ENCODE measurements at regions not wholly inside any gene's neighbourhood (a gene's known extent, or its start where the extent isn't known, plus 50 kb on each side); places are given as distances from the start of the nearest gene placed in this dataset.
"Not testable (repeated sequence)": the region's sequence is repeated elsewhere in the genome, so short reads cannot be mapped to it uniquely, and the experiment has no call there.

DNA sequence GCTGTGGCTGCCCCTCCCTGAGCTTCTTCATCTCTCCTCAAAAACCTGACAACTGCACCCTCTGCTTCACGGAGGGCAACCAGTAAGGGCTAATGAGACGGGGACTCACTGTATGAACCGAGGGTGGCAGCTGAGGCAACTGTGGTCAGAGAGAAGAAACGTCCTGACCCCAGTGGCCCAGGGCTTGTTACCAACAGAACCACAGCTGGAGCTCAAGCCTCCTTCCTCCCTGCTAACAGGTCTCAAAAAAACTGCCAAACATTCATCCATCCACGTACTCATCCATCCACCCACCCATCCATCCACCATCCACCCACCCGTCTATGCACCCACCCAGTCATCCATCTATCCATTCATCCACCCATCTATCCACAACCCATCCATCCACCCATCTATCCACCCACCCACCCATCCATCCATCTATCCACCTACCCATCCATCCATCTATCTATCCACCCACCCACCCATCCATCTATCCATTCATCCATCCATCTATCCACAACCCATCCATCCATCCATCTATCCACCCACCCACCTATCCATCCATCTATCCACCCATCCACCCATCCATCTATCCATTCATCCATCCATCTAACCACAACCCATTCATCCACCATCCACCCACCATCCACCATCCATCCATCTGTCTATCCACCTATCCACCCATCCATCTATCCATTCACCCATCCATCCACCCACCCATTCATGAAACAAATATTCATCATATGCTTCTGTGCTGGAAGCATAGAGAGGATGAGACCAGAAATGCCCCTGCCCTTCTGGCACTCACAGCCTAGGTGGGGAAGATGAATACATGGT lies 111.7 kb downstream of the PDGFA start:
- DNase-seq (ENCODE audit: low read depth in 1 of 2, low spot score in 1 of 2), result no peak

DNA sequence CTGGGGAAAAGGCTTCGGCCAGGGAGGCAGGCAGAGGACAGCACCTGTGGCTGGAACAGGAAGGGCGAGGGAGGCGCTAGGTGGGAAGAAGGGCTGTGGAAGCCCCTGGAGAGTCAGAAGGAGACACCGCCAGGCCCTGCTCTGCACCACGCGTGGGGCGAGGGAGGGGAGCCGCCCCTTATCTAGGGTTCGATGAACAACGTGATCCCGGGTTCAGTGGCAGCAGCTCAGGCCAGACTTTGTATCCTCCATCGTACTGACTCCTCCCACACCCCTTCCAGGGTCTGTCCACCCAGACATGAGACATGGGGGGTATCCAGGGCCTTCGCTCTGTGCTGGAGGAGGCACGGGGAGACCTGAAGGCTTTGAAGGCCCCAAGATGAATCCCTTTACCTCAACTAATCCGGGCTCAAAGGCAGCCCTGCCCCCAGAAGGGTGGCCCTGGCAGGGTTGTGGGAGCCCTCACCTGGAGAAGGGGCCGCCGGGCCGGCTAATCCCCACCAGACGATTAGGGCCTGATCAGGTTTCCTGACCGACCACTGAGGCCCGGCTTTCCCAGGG lies 110.8 kb downstream of the PDGFA start:
- DNase-seq (ENCODE audit: low read depth in 1 of 2, low spot score in 1 of 2), result no peak

DNA sequence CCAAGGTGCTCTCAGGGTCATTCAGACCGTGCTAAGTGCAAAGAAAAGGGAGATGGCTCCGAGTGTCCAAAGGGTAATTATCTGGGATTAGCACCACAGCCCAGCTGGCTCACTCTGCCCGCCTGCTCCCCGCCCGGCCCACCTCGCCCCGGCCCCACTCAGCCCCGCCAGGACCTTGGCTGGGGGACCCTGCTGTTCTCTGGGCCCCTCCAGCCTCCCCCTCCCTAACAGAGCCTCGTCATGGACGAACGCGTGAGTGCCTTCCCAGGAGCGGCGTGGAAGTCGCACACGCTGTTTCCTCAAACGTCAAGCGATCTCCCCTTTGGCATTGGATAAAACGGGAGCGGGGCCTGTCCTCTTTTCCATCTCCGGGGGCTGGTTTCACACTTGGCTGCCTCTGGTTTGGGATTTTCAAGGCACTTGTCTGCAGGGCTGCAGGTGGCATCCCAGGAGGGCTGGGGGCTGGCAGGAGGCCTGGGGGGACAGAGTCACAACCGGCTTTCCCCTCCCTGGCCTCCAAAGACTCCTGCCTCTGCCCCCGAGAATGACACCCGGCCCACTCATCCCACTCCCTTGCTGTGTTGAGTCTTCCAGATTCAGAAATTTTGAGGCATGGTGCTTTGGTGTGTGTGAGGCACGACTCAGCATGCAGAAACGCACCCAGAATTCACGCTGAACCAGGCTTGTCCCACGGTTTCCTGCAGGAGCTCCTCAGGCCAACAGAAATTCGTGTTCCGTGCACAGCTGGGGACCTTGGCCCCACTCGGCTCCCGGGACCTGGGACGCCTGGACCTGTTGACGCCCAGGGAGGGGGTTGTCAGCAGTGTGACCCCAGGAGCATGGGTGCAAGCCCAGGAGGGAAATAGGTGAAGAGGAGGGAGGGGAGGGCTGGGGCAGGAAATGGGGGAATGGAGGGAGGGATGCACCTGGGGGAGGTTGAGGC lies 110.0 kb downstream of the PDGFA start:
- no peak for DNase-seq (ENCODE audit: low read depth in 1 of 2, low spot score in 1 of 2)

DNA sequence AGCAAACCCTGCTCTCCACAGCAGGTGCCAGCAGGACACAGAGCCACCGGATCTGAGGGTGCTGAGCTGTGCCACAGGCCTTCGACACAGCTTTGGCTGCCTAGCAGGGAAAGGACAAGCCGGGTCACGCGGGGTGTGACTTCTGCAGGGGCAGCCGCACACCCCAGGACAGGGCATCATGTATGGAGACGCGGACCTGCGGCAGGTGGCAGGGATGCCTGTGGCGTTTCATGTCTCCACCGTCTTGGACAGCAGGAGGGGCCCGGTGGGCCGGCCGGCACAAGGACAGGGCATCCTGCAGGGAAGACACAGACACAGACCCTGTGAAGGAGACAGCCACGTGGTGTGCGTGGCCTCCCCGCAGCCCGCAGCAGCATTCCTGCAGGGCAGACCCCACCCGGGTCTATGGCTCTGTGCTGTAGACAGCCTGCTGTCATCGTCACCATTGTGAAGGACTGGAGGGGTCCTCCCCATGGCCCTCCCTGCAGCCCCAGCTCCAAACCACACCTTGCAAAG lies 109.2 kb downstream of the PDGFA start:
- no peak for DNase-seq (ENCODE audit: low read depth in 1 of 2, low spot score in 1 of 2)

DNA sequence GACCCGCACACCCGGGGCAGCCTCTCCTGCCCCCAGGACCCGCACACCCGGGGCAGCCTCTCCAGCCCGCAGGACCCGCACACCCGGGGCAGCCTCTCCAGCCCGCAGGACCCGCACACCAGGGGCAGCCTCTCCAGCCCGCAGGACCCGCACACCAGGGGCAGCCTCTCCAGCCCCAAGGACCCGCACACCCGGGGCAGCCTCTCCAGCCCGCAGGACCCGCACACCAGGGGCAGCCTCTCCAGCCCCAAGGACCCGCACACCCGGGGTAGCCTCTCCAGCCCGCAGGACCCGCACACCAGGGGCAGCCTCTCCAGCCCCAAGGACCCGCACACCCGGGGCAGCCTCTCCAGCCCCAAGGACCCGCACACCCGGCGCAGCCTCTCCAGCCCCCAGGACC lies 108.5 kb downstream of the PDGFA start:
- not testable (repeated sequence) for DNase-seq (ENCODE audit: low read depth in 1 of 2, low spot score in 1 of 2)

DNA sequence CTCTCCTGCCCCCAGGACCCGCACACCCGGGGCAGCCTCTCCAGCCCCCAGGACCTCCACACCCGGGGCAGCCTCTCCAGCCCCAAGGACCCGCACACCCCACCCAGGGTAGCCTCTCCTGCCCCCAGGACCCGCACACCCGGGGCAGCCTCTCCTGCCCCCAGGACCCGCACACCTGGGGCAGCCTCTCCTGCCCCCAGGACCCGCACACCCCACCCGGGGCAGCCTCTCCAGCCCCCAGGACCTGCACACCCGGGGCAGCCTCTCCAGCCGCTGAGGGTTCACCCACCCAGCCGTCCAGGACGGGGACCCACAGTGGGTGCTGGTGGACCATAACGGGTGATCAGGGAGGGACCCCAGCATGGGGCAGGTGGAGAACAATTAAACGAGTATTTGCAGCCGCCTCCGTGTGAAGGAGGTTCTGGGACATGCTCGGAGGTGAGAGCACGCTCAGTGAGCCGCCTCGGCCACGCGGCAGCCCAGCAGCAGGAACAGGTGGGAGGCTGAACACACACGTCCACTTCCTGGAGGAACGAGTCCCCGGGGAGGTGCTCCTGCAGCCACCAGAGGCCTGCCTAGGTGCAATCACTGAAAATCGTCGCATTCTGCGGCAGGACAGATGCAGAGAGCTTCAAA lies 107.9 kb downstream of the PDGFA start:
- no peak for DNase-seq (ENCODE audit: low read depth in 1 of 2, low spot score in 1 of 2)

- DNase-seq (ENCODE audit: low read depth in 1 of 2, low spot score in 1 of 2), result no peak
Measured at GRCh38 chr7:412313-412710, 107.3 kb downstream of the PDGFA start.

DNA sequence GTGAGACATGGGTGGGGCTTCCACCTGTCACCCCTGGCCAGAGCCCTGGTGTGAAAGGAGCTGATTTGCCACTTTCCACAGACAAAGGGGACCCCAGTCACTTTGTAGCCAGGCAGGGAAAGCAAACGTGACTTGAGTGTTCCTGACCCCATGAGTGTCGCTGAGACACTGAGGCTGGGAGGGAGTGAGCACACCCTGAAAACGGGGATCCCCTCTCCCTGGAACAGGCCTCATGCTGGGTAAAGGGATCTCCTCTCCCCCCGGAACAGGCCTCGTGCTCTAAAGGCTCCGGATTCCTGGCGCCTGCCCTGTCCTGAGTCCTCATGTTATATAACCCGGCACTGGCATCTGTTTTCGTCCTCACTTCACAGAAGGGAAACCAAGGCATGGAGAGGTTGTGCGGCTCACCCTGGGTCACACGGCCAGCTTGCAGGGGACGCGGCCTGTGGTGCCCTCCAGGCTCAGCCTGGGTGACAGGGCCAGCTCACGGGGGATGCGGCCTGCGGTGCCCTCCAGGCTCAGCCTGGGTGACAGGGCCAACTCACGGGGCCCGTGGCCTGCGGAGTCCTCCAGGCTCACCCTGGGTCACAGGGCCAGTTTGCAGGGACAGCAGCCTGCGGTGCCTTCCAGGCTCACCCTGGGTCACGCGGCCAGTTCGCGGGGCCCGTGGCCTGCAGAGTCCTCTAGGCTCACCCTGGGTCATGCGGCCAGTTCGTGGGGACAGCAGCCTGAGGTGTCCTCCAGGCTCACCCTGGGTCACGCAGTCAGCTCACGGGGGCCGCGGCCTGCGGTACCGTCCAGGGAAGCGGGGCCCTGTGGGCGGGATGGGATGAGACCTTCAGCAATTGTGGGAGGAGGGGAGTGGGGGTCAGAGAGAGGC lies 104.7 kb downstream of the PDGFA start:
- DNase-seq (ENCODE audit: low read depth in 1 of 2, low spot score in 1 of 2), result no peak

GRCh38 chr7:415646-416525 lies 103.8 kb downstream of the PDGFA start:
- DNase-seq (ENCODE audit: low read depth in 1 of 2, low spot score in 1 of 2), result no peak

- no peak for DNase-seq (ENCODE audit: low read depth in 1 of 2, low spot score in 1 of 2)
Measured at GRCh38 chr7:416761-417624, 102.7 kb downstream of the PDGFA start.

- no peak for DNase-seq (ENCODE audit: low read depth in 1 of 2, low spot score in 1 of 2)
Measured at GRCh38 chr7:417625-417889, 102.1 kb downstream of the PDGFA start.

- no peak for DNase-seq (ENCODE audit: low read depth in 1 of 2, low spot score in 1 of 2)
Measured at GRCh38 chr7:417973-418601, 101.6 kb downstream of the PDGFA start.

GRCh38 chr7:418636-419280 lies 100.9 kb downstream of the PDGFA start:
- DNase-seq (ENCODE audit: low read depth in 1 of 2, low spot score in 1 of 2), result no peak

DNA sequence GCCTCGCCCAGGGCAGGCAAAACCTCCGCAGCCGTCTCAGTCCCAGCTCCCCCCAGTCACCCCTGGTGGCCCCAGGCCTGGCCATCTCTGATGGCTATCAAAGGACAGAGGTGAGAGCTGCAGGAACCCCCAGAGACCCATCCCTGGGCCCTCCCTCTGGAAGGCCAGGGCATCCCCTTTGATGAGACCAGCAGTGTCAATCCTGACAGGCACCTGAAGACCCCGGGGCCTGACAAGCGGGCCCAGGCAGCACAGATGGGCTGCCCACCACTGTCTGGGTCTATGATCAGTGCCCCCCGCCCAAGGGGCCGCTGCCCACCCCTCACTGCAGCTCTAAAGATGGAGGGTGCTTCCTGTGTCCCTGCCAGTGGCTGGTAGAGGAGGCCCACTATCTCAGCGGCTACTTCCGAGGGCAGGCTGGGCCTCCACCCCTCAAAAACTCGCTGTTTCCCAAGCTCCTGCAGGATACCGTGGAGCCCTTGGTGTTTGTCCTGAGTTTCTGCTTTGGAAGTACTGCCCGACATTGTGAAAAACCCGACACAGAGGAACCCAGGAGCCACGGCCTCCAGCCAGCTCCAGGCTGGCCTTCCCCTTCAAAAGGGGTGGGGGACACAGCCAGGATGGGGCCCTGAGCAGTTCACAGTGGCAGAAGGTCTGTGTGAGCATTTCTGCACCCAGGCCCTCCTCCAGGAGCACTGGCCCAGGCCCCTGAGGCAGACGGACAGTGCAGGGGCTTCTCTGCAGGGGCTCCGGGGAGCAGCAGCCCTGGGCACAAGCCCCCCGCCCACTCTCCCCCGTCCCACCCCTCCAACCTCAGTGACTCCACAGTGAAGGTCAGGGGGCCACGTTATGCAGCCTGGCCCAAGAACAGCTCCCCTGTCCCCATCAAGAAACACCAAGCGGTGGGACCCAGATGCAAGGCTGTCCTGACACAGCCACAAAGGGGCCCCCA lies 99.2 kb downstream of the PDGFA start:
- no peak for DNase-seq (ENCODE audit: low read depth in 1 of 2, low spot score in 1 of 2)

GRCh38 chr7:421136-421991 lies 98.3 kb downstream of the PDGFA start:
- no peak for DNase-seq (ENCODE audit: low read depth in 1 of 2, low spot score in 1 of 2)

All from stimulated activated CD4-positive, alpha-beta T cell treated with anti-CD3 and anti-CD28 coated beads, Interleukin-15, amount 100 ng/mL, for 1 hour (primary cell).